K562 (cell line): ENCODE measurements at regions not wholly inside any gene's neighbourhood (a gene's known extent, or its start where the extent isn't known, plus 50 kb on each side); places are given as distances from the start of the nearest gene placed in this dataset.
"Not testable (repeated sequence)": the region's sequence is repeated elsewhere in the genome, so short reads cannot be mapped to it uniquely, and the experiment has no call there.

ENCODE experiments used
- ATAC-seq: fragments of 200-7000 bp; cut with Tn5 transposase; 3 replicates; pipeline ENCODE4 v1.9.1; 2020; ENCODE audit warnings: moderate library complexity
- BruUV-seq: library from RNA; stranded (reverse); fragments of 400-500 nt; replicated peaks from 2 replicates; lab custom pipeline; 2021; lab: Mats Ljungman, UMichigan
- CTCF ChIA-PET: fragments of 300-600 bp; formaldehyde crosslinking; extraction: SDS; loops from one replicate; lab custom pipeline; 2021; ENCODE audit warnings: low intra/inter-chr PET ratio; lab: Yijun Ruan, JAX
- POLR2A ChIA-PET: fragments of 300-600, 350-650 bp; sonication (Branson Sonifier 250); formaldehyde crosslinking; extraction: SDS; loops from one replicate; lab custom pipeline; 2021; ENCODE audit warnings: antibody characterized with exemption, inconsistent platforms; lab: Yijun Ruan, JAX
- DNase-seq, 4 experiments: peaks; one replicate each; pipeline versions ENCODE4 v3.0.0 to v3.0.0-alpha.2; 2011 to 2018; ENCODE audit warnings: low spot score in 3 of 4, mixed read lengths in 3 of 4; ENCODE audit errors: extremely low read depth in 1 of 4
- FAIRE-seq: peaks from 2 replicates; lab custom pipeline; 2011; peaks lifted over from hg19 to GRCh38; lab: Jason Lieb, UNC
- H2AFZ ChIP-seq: 2 replicates; pipeline ENCODE4 v1.6.0; 2011; ENCODE audit warnings: low read depth, low read length, control low read depth, inconsistent platforms
- H3K27ac ChIP-seq: fragments of 200-600 bp; 3 replicates; pipeline ENCODE4 v1.8.0; 2011; ENCODE audit warnings: low read depth, mild to moderate bottlenecking, control low read depth, inconsistent platforms, low read length, moderate library complexity, mixed read lengths; ENCODE audit errors: extremely low read depth
- H3K27me3 ChIP-seq, 2 experiments: fragments of 300-600 bp in 1 of 2; 2 replicates in 1 of 2; 3 replicates in 1 of 2; pipeline versions ENCODE4 v1.6.0 to v1.8.0; 2011; ENCODE audit warnings: inconsistent platforms in 2 of 2, low read length in 2 of 2, mild to moderate bottlenecking in 1 of 2, mixed read lengths in 1 of 2, moderate library complexity in 1 of 2; ENCODE audit not compliant: control insufficient read depth in 2 of 2, insufficient read depth in 2 of 2
- H3K36me3 ChIP-seq: fragments of 300-600 bp; 3 replicates; pipeline ENCODE4 v1.8.0; 2011; ENCODE audit warnings: mild to moderate bottlenecking, low read length, inconsistent platforms; ENCODE audit not compliant: control insufficient read depth, insufficient read depth
- H3K4me1 ChIP-seq, 2 experiments: fragments of 200-600 bp in 1 of 2; replicated peaks in 1 of 2; 2 replicates in 1 of 2; 3 replicates in 1 of 2; pipeline versions ENCODE4 v1.5.1 to v1.8.0; 2011; ENCODE audit warnings: inconsistent platforms in 2 of 2, low read length in 2 of 2, mild to moderate bottlenecking in 1 of 2, mixed read lengths in 1 of 2, moderate library complexity in 1 of 2; ENCODE audit not compliant: control insufficient read depth in 2 of 2, insufficient read depth in 2 of 2
- H3K4me2 ChIP-seq: 2 replicates; pipeline ENCODE4 v1.6.1; 2011; ENCODE audit warnings: low read length, control low read depth, inconsistent platforms, mixed read lengths; ENCODE audit not compliant: insufficient read depth
- H3K4me3 ChIP-seq: fragments of 200-600 bp; sonication (generic), shearing (Covaris generic); 2 replicates; pipeline ENCODE4 v1.5.1; 2016; ENCODE audit warnings: control low read depth, inconsistent platforms
- H3K79me2 ChIP-seq: fragments of 200-600 bp; 3 replicates; pipeline ENCODE4 v1.8.0; 2011; ENCODE audit warnings: low read length, inconsistent platforms; ENCODE audit not compliant: control insufficient read depth, insufficient read depth
- H3K9ac ChIP-seq, 2 experiments: 2 replicates each; pipeline versions ENCODE4 v1.6.0 to v1.6.1; 2011; ENCODE audit warnings: low read depth in 2 of 2, low read length in 2 of 2, control low read depth in 1 of 2, inconsistent platforms in 1 of 2, mild to moderate bottlenecking in 1 of 2, mixed read lengths in 1 of 2; ENCODE audit not compliant: insufficient read depth in 1 of 2
- H3K9me1 ChIP-seq: one replicate; pipeline ENCODE4 v1.6.0; 2011; ENCODE audit warnings: inconsistent platforms, mild to moderate bottlenecking, low read length, moderate library complexity; ENCODE audit not compliant: control insufficient read depth, insufficient read depth
- H3K9me3 ChIP-seq: replicated peaks from 2 replicates; pipeline ENCODE4 v1.5.1; 2011; ENCODE audit warnings: low read depth, low read length, inconsistent platforms; ENCODE audit not compliant: control insufficient read depth, insufficient read depth
- H4K20me1 ChIP-seq: replicated peaks from 2 replicates; pipeline ENCODE4 v1.6.1; 2011; ENCODE audit warnings: low read length, inconsistent platforms, mixed read lengths; ENCODE audit not compliant: control insufficient read depth, insufficient read depth
- WGBS: fragments of 100-300 bp; shearing (Covaris generic); methylation state at CpG from one replicate; pipeline ENCODE4 v1.1.6; 2016; ENCODE audit warnings: low coverage, mixed read lengths; ENCODE audit not compliant: insufficient coverage; ENCODE audit errors: missing lambda C conversion rate; 5-methylcytosine and 5-hydroxymethylcytosine counted together
- in situ Hi-C: fragments of 300-500 bp; cut with MboI; formaldehyde crosslinking; loops from 4 replicates; pipeline ENCODE4 v1.15.0; 2018; ENCODE audit warnings: inconsistent platforms, mixed read lengths
- intact Hi-C: fragments of 100-400 bp; cut with micrococcal nuclease; formaldehyde crosslinking; loops from 2 replicates; pipeline ENCODE4 v1.14.2; 2022

- in situ Hi-C loops, H3K27me3 ChIP-seq, H3K4me1 ChIP-seq, H3K4me2 ChIP-seq, POLR2A ChIA-PET, DNase-seq, H3K79me2 ChIP-seq, H4K20me1 ChIP-seq, H3K9me3 ChIP-seq, intact Hi-C loops, H3K4me3 ChIP-seq, CTCF ChIA-PET, H3K9me1 ChIP-seq, H3K27ac ChIP-seq, ATAC-seq, H3K36me3 ChIP-seq, BruUV-seq, H3K9ac ChIP-seq, H2AFZ ChIP-seq, FAIRE-seq: not testable (repeated sequence)
- no CpG with 5 or more reads among the region's 7 CpGs for WGBS
Measured at GRCh38 chr10:38603681-38604080, 509.5 kb downstream of the ZNF37A start.

GRCh38 chr10:38604477-38604876 lies 510.3 kb downstream of the ZNF37A start:
- 0% methylated on average over 3 of the region's 16 CpGs for WGBS
- H3K4me2 ChIP-seq, POLR2A ChIA-PET, intact Hi-C loops, H3K27me3 ChIP-seq, H3K9ac ChIP-seq, H3K4me3 ChIP-seq, DNase-seq, H2AFZ ChIP-seq, H3K27ac ChIP-seq, FAIRE-seq, H3K79me2 ChIP-seq, H3K36me3 ChIP-seq, in situ Hi-C loops, CTCF ChIA-PET, H4K20me1 ChIP-seq, BruUV-seq, H3K9me3 ChIP-seq, ATAC-seq, H3K9me1 ChIP-seq, H3K4me1 ChIP-seq: not testable (repeated sequence)
